Heart right ventricle (tissue), 16 donors: ENCODE measurements at regions not wholly inside any gene's neighbourhood (a gene's known extent, or its start where the extent isn't known, plus 50 kb on each side); places are given as distances from the start of the nearest gene placed in this dataset.

Experiments used
- ATAC-seq, 8 donors: fragments of 200-7000 bp; cut with Tn5 transposase; one replicate each; pipeline ENCODE4 v1.9.1; 2020; ENCODE audit warnings: mild to moderate bottlenecking in 8 of 8, moderate library complexity in 8 of 8, moderate number of reproducible peaks in 1 of 8
- DNase-seq, 2 donors: peaks; one replicate each; pipeline ENCODE4 v3.0.0-alpha.2; 2020
- H3K27ac ChIP-seq, 10 donors: fragments of 200-600 bp; sonication (generic) in 2 of 10; one replicate each; pipeline versions ENCODE4 v1.5.0 to v1.8.0; 2020 to 2022; ENCODE audit warnings: mild to moderate bottlenecking in 3 of 10
- H3K27me3 ChIP-seq, 7 donors: fragments of 200-600 bp; one replicate each; pipeline ENCODE4 v1.8.0; 2021 to 2022; ENCODE audit warnings: mild to moderate bottlenecking in 2 of 7
- H3K36me3 ChIP-seq, 9 donors: fragments of 200-600 bp; sonication (generic) in 1 of 9; one replicate each; pipeline versions ENCODE4 v1.5.0 to v1.8.0; 2020 to 2022; ENCODE audit warnings: mild to moderate bottlenecking in 2 of 9
- H3K4me1 ChIP-seq, 9 donors: fragments of 200-600 bp; sonication (generic) in 1 of 9; one replicate each; pipeline versions ENCODE4 v1.5.0 to v1.8.0; 2020 to 2022; ENCODE audit warnings: mild to moderate bottlenecking in 4 of 9
- H3K4me3 ChIP-seq, 10 donors: fragments of 200-600 bp; sonication (generic) in 2 of 10; one replicate each; pipeline versions ENCODE4 v1.5.0 to v1.8.0; 2020 to 2022; ENCODE audit warnings: mild to moderate bottlenecking in 7 of 10, moderate library complexity in 2 of 10
- H3K9me3 ChIP-seq, 11 donors: fragments of 200-600 bp in 10 of 11; sonication (generic) in 2 of 11; one replicate each; pipeline versions ENCODE4 v1.5.0 to v1.8.0; 2013 to 2022; ENCODE audit warnings: mild to moderate bottlenecking in 2 of 11, control low read depth in 1 of 11, moderate library complexity in 1 of 11
- CTCF ChIP-seq, 9 donors: fragments of 200-600 bp; sonication (generic) in 2 of 9; IDR thresholded peaks; one replicate each; pipeline versions ENCODE4 v1.5.0 to v1.8.0; 2021 to 2022; ENCODE audit warnings: antibody characterized with exemption in 9 of 9, mild to moderate bottlenecking in 5 of 9, moderate library complexity in 1 of 9
- WGBS, 2 donors: extraction: QIAGEN DNeasy Blood & Tissue Kit; methylation state at CpG; one replicate each; pipeline ENCODE4 v1.1.7; 2013; ENCODE audit warnings: inconsistent platforms in 1 of 2; 5-methylcytosine and 5-hydroxymethylcytosine counted together
- intact Hi-C, 10 donors: fragments of 100-400 bp; cut with DNase I; formaldehyde crosslinking; loops; one replicate each; pipeline versions ENCODE4 v1.11.1 to v1.14.2; 2022
- donor health status: Arrhythmogenic right ventricular cardiomyopathy.
- donor health status: ischemic (EF 13 %, LVEDD 7.1; RV severe dilation, severe dysfunction).
- donor health status: healthy with polysubstance abuse.
- donor health status: DM: no; HTN: yes; CAD: no.
- donor health status: DM: no; HTN: no; CAD: no.
- donor health status: ischemic (EF 25% LVEDD 6.9; RV normal size, moderate dysfunction).
- donor health status: ischemic (EF 25% LVEDD 5.7; RV mildly dilated, moderate dysfunction).
- donor health status: healthy.
- donor health status: DM: yes; HTN: yes; CAD: no.
- donor health status: Ischemic cardiomyopathy.
- donor health status: ischemic (EF 35%, LVEDD 5.7; RV mildly dilated, moderate dysfunction).
- donor health status: nonischemic (EF 11% LVEDD 7.7; RV severe dilation, severe dysfunction).
- donor health status: DM: yes; HTN: yes; CAD: no.
- donor health status: PGD.
- donor health status: ischemic (EF 29% LVEDD 5.4; RV normal size, mild dysfunction).
- donor health status: nonischemic (EF 23%, LVEDD 6.1; RV moderate dilation, normal function).

GRCh38 chr5:10145923-10146401, 103.7 kb downstream of the ATPSCKMT start:
- H3K4me3 ChIP-seq, result no peak overlapping the region
- intact Hi-C loops, result loop anchor here in 1 of 10 donors (10.0 kb wide), 1 partner anchor 1391 kb away; no protein-coding TSS in a partner anchor
- TF ChIP-seq CTCF (IDR thresholded peaks at IDR 0.05), result peak in 6 of 9 donors; percentile 23 to 48 (median 26)
- H3K36me3 ChIP-seq, result no peaks in the 10 kb centered on the region
- no peaks in the 10 kb centered on the region for H3K4me1 ChIP-seq
- no peak overlapping the region for H3K27ac ChIP-seq
- peak in 1 of 8 donors; percentile 53 for ATAC-seq
- 63 to 66% methylated on average over 6 of the region's 6 CpGs for WGBS, 2 donors
- H3K9me3 ChIP-seq, result no peaks in the 10 kb centered on the region
- peaks cover 0 to 2% (median 0%) of the 10 kb centered on the region in 7 donors for H3K27me3 ChIP-seq
- DNase-seq, result no peak

GRCh38 chr5:10144040-10144439, 105.6 kb downstream of the ATPSCKMT start:
- WGBS, 2 donors, result 86 to 92% methylated on average over 3 of the region's 3 CpGs
- H3K4me1 ChIP-seq, result no peaks in the 10 kb centered on the region
- no peak for ATAC-seq
- no peaks in the 10 kb centered on the region for H3K36me3 ChIP-seq
- no peaks in the 10 kb centered on the region for H3K9me3 ChIP-seq
- H3K4me3 ChIP-seq, result no peak overlapping the region
- peaks cover 0 to 2% (median 0%) of the 10 kb centered on the region in 7 donors for H3K27me3 ChIP-seq
- no peak for DNase-seq
- intact Hi-C loops, result loop anchor here in 1 of 10 donors (10.0 kb wide), 1 partner anchor 1389 kb away; no protein-coding TSS in a partner anchor
- H3K27ac ChIP-seq, result no peak overlapping the region
- no peak for TF ChIP-seq CTCF (IDR thresholded peaks at IDR 0.05)

- WGBS, 2 donors, result 85 to 87% methylated on average over 5 of the region's 5 CpGs
- no peaks in the 10 kb centered on the region for H3K4me1 ChIP-seq
- intact Hi-C loops, result loop anchor here in 1 of 10 donors (10.0 kb wide), 1 partner anchor 1386 kb away; no protein-coding TSS in a partner anchor
- peak in 1 of 8 donors; percentile 50 for ATAC-seq
- no peaks in the 10 kb centered on the region for H3K27me3 ChIP-seq
- no peaks in the 10 kb centered on the region for H3K36me3 ChIP-seq
- DNase-seq, result no peak
- no peak overlapping the region for H3K27ac ChIP-seq
- no peaks in the 10 kb centered on the region for H3K9me3 ChIP-seq
- TF ChIP-seq CTCF (IDR thresholded peaks at IDR 0.05), result no peak
- H3K4me3 ChIP-seq, result no peak overlapping the region
Observed at GRCh38 chr5:10140195-10140973, 109.3 kb downstream of the ATPSCKMT start.

- ATAC-seq (peak in 1 of 8 donors; percentile 52), DNase-seq (no peak)
- intact Hi-C loops, result no loop called here
- 68% methylated on average over 18 of the region's 18 CpGs for WGBS, 2 donors
- no peak for TF ChIP-seq CTCF (IDR thresholded peaks at IDR 0.05)
- Histone ChIP-seq H3K27me3 (no peaks in the 10 kb centered on the region), H3K4me1 (no peaks in the 10 kb centered on the region), H3K27ac (no peak overlapping the region), H3K9me3 (no peaks in the 10 kb centered on the region), H3K4me3 (no peak overlapping the region), H3K36me3 (no peaks in the 10 kb centered on the region)
Observed at GRCh38 chr5:10138395-10139057, 111.2 kb downstream of the ATPSCKMT start.
